Osteoblast (primary cell): ENCODE measurements at regions not wholly inside any gene's neighbourhood (a gene's known extent, or its start where the extent isn't known, plus 50 kb on each side); places are given as distances from the start of the nearest gene placed in this dataset. TPM values are rescaled to one million over a fixed set of nuclear protein-coding genes. Genes with fewer than 3 reads are reported as not detected.

Experiments used
- DNase-seq: peaks from one replicate; pipeline ENCODE4 v3.0.0; 2011; ENCODE audit warnings: low spot score, mixed read lengths; ENCODE audit not compliant: insufficient read length; ENCODE audit errors: missing footprints
- H2AFZ ChIP-seq: 2 replicates; pipeline ENCODE4 v1.6.0; 2011; ENCODE audit warnings: mild to moderate bottlenecking, low read length
- H3K27ac ChIP-seq: 2 replicates; pipeline ENCODE4 v1.5.1; 2011; ENCODE audit warnings: mild to moderate bottlenecking, low read depth, low read length, moderate library complexity
- H3K27me3 ChIP-seq: 2 replicates; pipeline ENCODE4 v1.6.0; 2012; ENCODE audit warnings: mild to moderate bottlenecking, control low read depth, inconsistent platforms, low read length, moderate library complexity; ENCODE audit not compliant: insufficient read depth
- H3K36me3 ChIP-seq: 2 replicates; pipeline ENCODE4 v1.5.1; 2011; ENCODE audit warnings: mild to moderate bottlenecking, low read length, control low read depth, moderate library complexity; ENCODE audit not compliant: insufficient read depth
- H3K4me1 ChIP-seq: 2 replicates; pipeline ENCODE4 v1.5.1; 2011; ENCODE audit warnings: mild to moderate bottlenecking, low read length, control low read depth, moderate library complexity; ENCODE audit not compliant: insufficient read depth
- H3K4me2 ChIP-seq: 2 replicates; pipeline ENCODE4 v1.6.0; 2011; ENCODE audit warnings: mild to moderate bottlenecking, low read length; ENCODE audit not compliant: insufficient read depth
- H3K4me3 ChIP-seq: fragments of 200-600 bp; sonication (generic); 3 replicates; pipeline ENCODE4 v1.5.1; 2012; ENCODE audit warnings: mild to moderate bottlenecking, low read length, inconsistent platforms; ENCODE audit not compliant: insufficient read depth
- H3K79me2 ChIP-seq: 2 replicates; pipeline ENCODE4 v1.6.0; 2012; ENCODE audit warnings: mild to moderate bottlenecking, low read length, control low read depth, inconsistent platforms; ENCODE audit not compliant: insufficient read depth
- H3K9me3 ChIP-seq: 2 replicates; pipeline ENCODE4 v1.5.1; 2011; ENCODE audit warnings: low read depth, low read length, control low read depth
- H4K20me1 ChIP-seq: 2 replicates; pipeline ENCODE4 v1.6.0; 2012; ENCODE audit warnings: mild to moderate bottlenecking, low read length, control low read depth; ENCODE audit not compliant: insufficient read depth
- CTCF ChIP-seq: IDR thresholded peaks from 2 replicates; pipeline ENCODE4 v1.5.1; 2011; ENCODE audit warnings: mild to moderate bottlenecking, low read depth, low read length, moderate library complexity; ENCODE audit errors: extremely low read depth
- small RNA-seq: library from RNA; depleted of rRNA; stranded (forward); fragments of <200 nt; gene quantifications from one replicate; pipeline ENCODE3, GENCODE V24; 2012

DNA sequence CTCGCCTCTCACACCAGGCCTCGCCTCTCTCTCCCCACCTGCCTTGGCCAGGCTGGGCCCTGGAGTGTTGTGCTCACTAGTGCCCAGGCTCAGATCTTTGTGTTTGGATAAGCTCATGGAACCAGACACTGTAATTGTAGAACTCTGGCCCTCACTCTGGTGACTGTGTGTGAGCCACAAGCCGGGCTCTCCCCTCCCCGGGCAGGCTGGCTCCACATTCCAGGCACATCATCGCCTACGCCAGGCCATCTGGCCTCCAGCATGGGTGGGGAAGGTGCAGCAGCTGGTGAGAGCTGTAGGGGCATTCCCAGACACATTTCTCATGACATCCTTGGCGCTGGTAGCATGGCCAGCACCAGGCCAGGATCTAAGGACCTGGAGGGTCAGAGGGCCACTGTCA is 202.3 kb downstream of the RAB11FIP4 start:
- Histone ChIP-seq H3K9me3 (no peaks in the 10 kb centered on the region), H3K36me3 (peaks cover 70% of the 10 kb centered on the region), H3K4me3 (no peak overlapping the region), H2AFZ (no peak overlapping the region), H3K27me3 (no peaks in the 10 kb centered on the region), H3K27ac (peak overlapping the region; percentile 83), H3K4me1 (peaks cover 63% of the 10 kb centered on the region), H3K79me2 (peaks cover 48% of the 10 kb centered on the region), H4K20me1 (no peaks in the 10 kb centered on the region), H3K4me2 (peak overlapping the region; percentile 16)
- no peak for TF ChIP-seq CTCF
- DNase-seq: peak; percentile 94

GRCh38 chr17:31591924-31592323 is 200.4 kb downstream of the RAB11FIP4 start:
- no peak overlapping the region for H3K4me2 ChIP-seq
- no peaks in the 10 kb centered on the region for H3K9me3 ChIP-seq
- no peak for DNase-seq
- H3K79me2 ChIP-seq: peaks cover 53% of the 10 kb centered on the region
- H3K4me3 ChIP-seq: no peak overlapping the region
- peaks cover 77% of the 10 kb centered on the region for H3K36me3 ChIP-seq
- H3K4me1 ChIP-seq: peaks cover 49% of the 10 kb centered on the region
- no peaks in the 10 kb centered on the region for H4K20me1 ChIP-seq
- no peak overlapping the region for H3K27ac ChIP-seq
- no peak overlapping the region for H2AFZ ChIP-seq
- TF ChIP-seq CTCF: no peak
- no peaks in the 10 kb centered on the region for H3K27me3 ChIP-seq

- H2AFZ ChIP-seq: no peak overlapping the region
- peak overlapping the region; percentile 62 for H3K27ac ChIP-seq
- no peak overlapping the region for H3K4me2 ChIP-seq
- no peaks in the 10 kb centered on the region for H3K9me3 ChIP-seq
- peaks cover 79% of the 10 kb centered on the region for H3K79me2 ChIP-seq
- H3K4me1 ChIP-seq: peaks cover 22% of the 10 kb centered on the region
- no peaks in the 10 kb centered on the region for H3K27me3 ChIP-seq
- no peak for DNase-seq
- H4K20me1 ChIP-seq: peaks cover 4% of the 10 kb centered on the region
- no peak overlapping the region for H3K4me3 ChIP-seq
- H3K36me3 ChIP-seq: peaks cover 83% of the 10 kb centered on the region
- TF ChIP-seq CTCF: no peak
These were observed 197.0 kb downstream of the RAB11FIP4 start for GRCh38 chr17:31588512-31588911.

GRCh38 chr17:31588034-31588433 is 196.6 kb downstream of the RAB11FIP4 start:
- peaks cover 81% of the 10 kb centered on the region for H3K36me3 ChIP-seq
- H3K9me3 ChIP-seq: no peaks in the 10 kb centered on the region
- H3K27ac ChIP-seq: peak overlapping the region; percentile 62
- no peak for DNase-seq
- H3K4me1 ChIP-seq: peaks cover 17% of the 10 kb centered on the region
- no peak for TF ChIP-seq CTCF
- H3K4me2 ChIP-seq: no peak overlapping the region
- H4K20me1 ChIP-seq: peaks cover 4% of the 10 kb centered on the region
- no peaks in the 10 kb centered on the region for H3K27me3 ChIP-seq
- peaks cover 84% of the 10 kb centered on the region for H3K79me2 ChIP-seq
- no peak overlapping the region for H2AFZ ChIP-seq
- H3K4me3 ChIP-seq: no peak overlapping the region

Small RNAs in the stretch of these regions (small RNA-seq; reads per million reads assigned to genes)
- gene AC007923.3 (not detected), gene RNU6-1134P (not detected)
